BJ (cell line): ENCODE measurements at regions not wholly inside any gene's neighbourhood (a gene's known extent, or its start where the extent isn't known, plus 50 kb on each side); places are given as distances from the start of the nearest gene placed in this dataset.

Experiments
- CTCF ChIA-PET: fragments of 350-600 bp; formaldehyde crosslinking; extraction: SDS; loops from one replicate; lab custom pipeline; 2021; ENCODE audit warnings: antibody characterized with exemption, inconsistent platforms; lab: Yijun Ruan, JAX
- POLR2A ChIA-PET: fragments of 300-600 bp; sonication (Branson Sonifier 250); formaldehyde crosslinking; extraction: SDS; loops from one replicate; lab custom pipeline; 2021; ENCODE audit warnings: antibody characterized with exemption; lab: Charles Lee
- DNase-seq: peaks from one replicate; pipeline ENCODE4 v3.0.0-alpha.2; 2011; ENCODE audit warnings: low read depth
- H3K27me3 ChIP-seq: 2 replicates; pipeline ENCODE4 v1.6.0; 2011; ENCODE audit warnings: low read length; ENCODE audit not compliant: control insufficient read depth, insufficient read depth
- H3K36me3 ChIP-seq: 2 replicates; pipeline ENCODE4 v1.5.1; 2011; ENCODE audit warnings: low read length; ENCODE audit not compliant: control insufficient read depth, insufficient read depth
- H3K4me3 ChIP-seq: 2 replicates; pipeline ENCODE4 v1.5.1; 2011; ENCODE audit warnings: low read depth, mild to moderate bottlenecking, control low read depth, low read length
- TF ChIP-seq, protein P1 (sequence below): IDR thresholded peaks from 2 replicates; pipeline ENCODE4 v1.5.1; 2011; ENCODE audit warnings: low read depth, mild to moderate bottlenecking, control low read depth, inconsistent platforms, low read length, moderate library complexity; ENCODE audit not compliant: insufficient read depth

DNA sequence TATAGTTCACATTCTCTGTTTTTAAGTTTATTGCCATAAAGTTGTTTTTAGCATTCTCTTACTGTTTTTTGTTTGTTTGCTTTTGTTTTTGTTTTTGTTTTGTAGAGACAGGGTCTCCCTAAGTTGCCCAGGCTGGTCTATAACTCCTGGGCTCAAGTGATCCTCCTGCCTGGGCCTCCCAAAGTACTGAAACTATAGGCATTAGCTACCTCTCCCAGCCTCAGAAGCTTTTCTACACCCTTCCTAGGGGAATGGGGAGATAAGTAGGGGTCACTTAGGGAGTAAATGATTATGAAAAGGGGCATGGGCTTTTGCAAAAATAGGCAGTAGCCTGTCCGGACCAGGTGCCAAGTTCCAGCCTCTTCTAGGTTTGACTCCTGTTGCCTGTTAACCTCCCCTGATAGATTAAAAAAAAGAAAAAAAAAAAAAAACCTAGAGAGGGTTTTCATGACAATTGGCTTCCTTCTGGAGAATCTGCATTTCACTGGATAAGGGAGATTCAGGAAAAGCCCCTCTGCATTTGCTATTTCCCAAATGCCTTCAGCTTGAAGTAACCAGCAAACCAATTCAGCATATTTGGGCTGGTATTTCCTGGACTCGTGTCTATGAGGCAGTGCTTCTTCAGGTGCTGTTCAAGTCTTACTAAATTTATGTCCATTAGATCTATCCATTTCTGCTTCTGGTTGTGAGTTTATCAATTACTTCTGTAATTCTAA is 216.8 kb downstream of the TM9SF2 start:
- ChIA-PET POLR2A (no interaction called here), CTCF (interaction anchor here (0.6 kb wide), 1 partner anchor 31 kb away, joined by 4 read pairs; no protein-coding TSS in a partner anchor)
- DNase-seq: no peak
- H3K4me3 ChIP-seq: no peak overlapping the region
- H3K27me3 ChIP-seq: no peaks in the 10 kb centered on the region
- no peaks in the 10 kb centered on the region for H3K36me3 ChIP-seq
- TF ChIP-seq, protein P1, sequence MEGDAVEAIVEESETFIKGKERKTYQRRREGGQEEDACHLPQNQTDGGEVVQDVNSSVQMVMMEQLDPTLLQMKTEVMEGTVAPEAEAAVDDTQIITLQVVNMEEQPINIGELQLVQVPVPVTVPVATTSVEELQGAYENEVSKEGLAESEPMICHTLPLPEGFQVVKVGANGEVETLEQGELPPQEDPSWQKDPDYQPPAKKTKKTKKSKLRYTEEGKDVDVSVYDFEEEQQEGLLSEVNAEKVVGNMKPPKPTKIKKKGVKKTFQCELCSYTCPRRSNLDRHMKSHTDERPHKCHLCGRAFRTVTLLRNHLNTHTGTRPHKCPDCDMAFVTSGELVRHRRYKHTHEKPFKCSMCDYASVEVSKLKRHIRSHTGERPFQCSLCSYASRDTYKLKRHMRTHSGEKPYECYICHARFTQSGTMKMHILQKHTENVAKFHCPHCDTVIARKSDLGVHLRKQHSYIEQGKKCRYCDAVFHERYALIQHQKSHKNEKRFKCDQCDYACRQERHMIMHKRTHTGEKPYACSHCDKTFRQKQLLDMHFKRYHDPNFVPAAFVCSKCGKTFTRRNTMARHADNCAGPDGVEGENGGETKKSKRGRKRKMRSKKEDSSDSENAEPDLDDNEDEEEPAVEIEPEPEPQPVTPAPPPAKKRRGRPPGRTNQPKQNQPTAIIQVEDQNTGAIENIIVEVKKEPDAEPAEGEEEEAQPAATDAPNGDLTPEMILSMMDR: no peak

DNA sequence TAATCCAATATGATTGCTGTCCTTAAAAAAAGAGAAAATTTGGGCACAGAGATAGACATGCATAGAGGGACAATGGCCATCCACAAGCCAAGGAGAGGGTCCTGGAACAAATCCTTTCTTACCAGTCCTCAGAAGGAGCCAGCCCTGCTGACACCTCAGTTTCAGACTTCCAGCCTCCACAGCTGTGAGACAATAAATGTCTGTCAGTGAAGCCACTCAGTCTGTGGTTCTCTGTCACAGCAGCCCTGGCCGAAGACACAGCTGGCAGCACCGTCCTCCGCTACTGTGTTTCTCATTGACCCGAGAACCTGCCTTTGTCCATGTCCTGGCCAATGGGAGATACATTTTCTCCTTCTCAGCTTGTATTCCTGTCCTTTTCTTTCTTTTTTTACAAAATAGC is 207.9 kb downstream of the TM9SF2 start:
- POLR2A ChIA-PET: interaction anchor here (0.6 kb wide), 1 partner anchor 283 kb away, joined by 6 read pairs; no protein-coding TSS in a partner anchor
- no peaks in the 10 kb centered on the region for H3K36me3 ChIP-seq
- TF ChIP-seq, protein P1: no peak
- no peak for DNase-seq
- CTCF ChIA-PET: no interaction called here
- no peak overlapping the region for H3K4me3 ChIP-seq
- H3K27me3 ChIP-seq: no peaks in the 10 kb centered on the region

- Histone ChIP-seq H3K27me3 (no peaks in the 10 kb centered on the region; the same call in 1 of the 2 replicates), H3K4me3 (no peak overlapping the region), H3K36me3 (no peaks in the 10 kb centered on the region)
- DNase-seq: no peak
- POLR2A ChIA-PET: no interaction called here
- CTCF ChIA-PET: no interaction called here
- TF ChIP-seq, protein P1: no peak
These were observed 203.1 kb downstream of the TM9SF2 start for GRCh38 chr13:99704390-99704789.

DNA sequence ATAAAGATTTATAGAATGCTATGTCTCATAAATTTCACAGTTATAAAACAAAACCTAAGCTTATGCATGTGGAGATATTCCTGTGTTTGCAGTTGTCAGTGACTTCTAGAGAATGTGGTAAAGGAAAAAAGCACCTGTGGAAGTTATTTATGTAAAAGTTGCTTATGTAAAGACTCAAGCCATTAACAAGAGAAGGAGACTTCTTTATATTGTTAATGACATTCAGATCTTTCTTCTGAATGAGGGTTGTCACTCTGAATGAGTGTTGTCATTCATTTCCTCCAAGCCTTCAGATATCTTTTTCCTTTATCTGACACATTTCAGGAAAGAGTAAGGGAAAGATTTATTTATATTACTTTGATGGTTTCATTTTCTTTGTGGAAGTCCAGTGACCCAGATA is 202.6 kb downstream of the TM9SF2 start:
- no peak overlapping the region for H3K4me3 ChIP-seq
- TF ChIP-seq, protein P1: no peak
- CTCF ChIA-PET: no interaction called here
- no peaks in the 10 kb centered on the region for H3K36me3 ChIP-seq
- POLR2A ChIA-PET: no interaction called here
- no peak for DNase-seq
- H3K27me3 ChIP-seq: no peaks in the 10 kb centered on the region; the same call in 1 of the 2 replicates

DNA sequence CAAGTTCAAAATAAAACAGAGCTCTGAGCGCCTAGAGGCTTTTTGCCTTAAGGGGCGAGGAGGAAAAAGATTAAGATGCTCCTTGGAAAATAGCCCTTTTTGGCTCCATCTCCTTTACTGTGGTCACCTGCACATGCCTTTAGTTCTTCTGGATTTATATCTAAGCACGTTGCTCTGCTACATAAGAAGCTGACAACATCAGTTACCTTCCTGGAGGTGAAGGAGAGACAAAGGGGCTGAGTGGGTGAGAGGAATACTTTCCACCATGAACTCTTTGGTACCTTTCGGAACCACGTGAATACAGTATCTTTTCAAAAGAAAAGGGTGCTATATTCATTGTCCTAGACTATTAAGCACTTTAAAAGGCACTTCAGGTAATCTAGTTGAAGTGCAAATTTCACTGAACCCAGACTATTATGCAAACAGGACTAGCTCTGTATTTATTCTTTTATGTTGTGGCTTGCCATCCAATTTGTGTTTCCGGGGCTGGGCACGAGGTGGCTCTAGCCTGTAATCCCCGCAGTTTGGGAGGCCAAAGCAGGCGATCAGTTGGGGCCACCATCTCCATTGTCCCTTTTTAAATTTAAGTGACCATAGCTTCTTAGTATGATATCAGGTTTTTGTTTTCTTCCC is 201.5 kb downstream of the TM9SF2 start:
- ChIA-PET POLR2A (no interaction called here), CTCF (no interaction called here)
- Histone ChIP-seq H3K27me3 (no peaks in the 10 kb centered on the region; the same call in 1 of the 2 replicates), H3K36me3 (no peaks in the 10 kb centered on the region), H3K4me3 (no peak overlapping the region)
- DNase-seq: no peak
- TF ChIP-seq, protein P1: no peak
